Thyroid gland (tissue), 4 donors: ENCODE measurements at regions not wholly inside any gene's neighbourhood (a gene's known extent, or its start where the extent isn't known, plus 50 kb on each side); places are given as distances from the start of the nearest gene placed in this dataset.

ENCODE experiments used
- DNase-seq, 2 donors: peaks; one replicate each; pipeline ENCODE4 v3.0.0-alpha.2; 2019
- H3K27ac ChIP-seq, 3 donors: fragments of 200-600 bp; sonication (generic); 1 replicate in 2 of 3; 2 replicates in 1 of 3; pipeline ENCODE4 v1.5.1; 2016 to 2019; ENCODE audit warnings: mild to moderate bottlenecking in 1 of 3, moderate library complexity in 1 of 3
- H3K27me3 ChIP-seq: fragments of 200-600 bp; sonication (generic); one replicate; pipeline ENCODE4 v1.5.1; 2019
- H3K36me3 ChIP-seq, 2 donors: fragments of 200-600 bp; sonication (generic); one replicate each; pipeline ENCODE4 v1.5.1; 2016 to 2019
- H3K4me1 ChIP-seq, 2 donors: fragments of 200-600 bp; sonication (generic); one replicate each; pipeline ENCODE4 v1.5.1; 2017 to 2019
- H3K4me3 ChIP-seq, 3 donors: fragments of 200-600 bp; sonication (generic); replicated peaks in 1 of 3; 1 replicate in 2 of 3; 2 replicates in 1 of 3; pipeline ENCODE4 v1.5.1; 2016; ENCODE audit warnings: mild to moderate bottlenecking in 1 of 3
- H3K9me3 ChIP-seq: fragments of 200-600 bp; sonication (generic); one replicate; pipeline ENCODE4 v1.5.1; 2017
- CTCF ChIP-seq, 6 experiments: fragments of 200-600 bp in 3 of 6; fragments of 450-650 bp in 3 of 6; sonication (generic) in 3 of 6; IDR thresholded peaks; one replicate each; pipeline ENCODE4 v1.5.1; 2016 to 2019; ENCODE audit warnings: antibody characterized with exemption in 6 of 6, mild to moderate bottlenecking in 2 of 6, inconsistent platforms in 1 of 6, moderate library complexity in 1 of 6
- POLR2A ChIP-seq, 2 donors: fragments of 450-650 bp; IDR thresholded peaks; one replicate each; pipeline ENCODE4 v1.6.1; 2017; ENCODE audit warnings: antibody characterized with exemption in 2 of 2, mild to moderate bottlenecking in 2 of 2, moderate library complexity in 1 of 2
- WGBS, 2 donors: methylation state at CpG; one replicate each; pipeline ENCODE4 v1.1.5; 2017; 5-methylcytosine and 5-hydroxymethylcytosine counted together
- intact Hi-C: fragments of 100-400 bp; cut with DNase I; formaldehyde crosslinking; loops from one replicate; pipeline ENCODE4 v1.15.1; 2023

- WGBS, 2 donors: 89 to 90% methylated on average over 4 of the region's 4 CpGs
- intact Hi-C loops: no loop called here
These were observed 506.0 kb downstream of the GBE1 start for GRCh38 chr3:81255463-81255862.

GRCh38 chr3:81251096-81251495 lies 510.3 kb downstream of the GBE1 start:
- intact Hi-C loops: no loop called here
- H3K4me3 ChIP-seq: no peak overlapping the region

More at GRCh38 chr3:81255463-81255862, 506.0 kb downstream of the GBE1 start:
- Histone ChIP-seq H3K27ac (no peak overlapping the region), H3K4me1 (no peaks in the 10 kb centered on the region), H3K36me3 (no peaks in the 10 kb centered on the region), H3K9me3 (no peaks in the 10 kb centered on the region), H3K27me3 (no peaks in the 10 kb centered on the region), H3K4me3 (no peak overlapping the region)
- no peak for DNase-seq
- TF ChIP-seq CTCF (IDR thresholded peaks at IDR 0.05): no peak
- TF ChIP-seq POLR2A (IDR thresholded peaks at IDR 0.05): no peak

GRCh38 chr3:81249540-81250029 lies 511.9 kb downstream of the GBE1 start:
- Histone ChIP-seq H3K27me3 (no peaks in the 10 kb centered on the region), H3K9me3 (no peaks in the 10 kb centered on the region), H3K36me3 (no peaks in the 10 kb centered on the region), H3K4me1 (no peaks in the 10 kb centered on the region), H3K4me3 (no peak overlapping the region), H3K27ac (no peak overlapping the region)
- intact Hi-C loops: no loop called here
- DNase-seq: no peak
- TF ChIP-seq CTCF (IDR thresholded peaks at IDR 0.05) (no peak), POLR2A (IDR thresholded peaks at IDR 0.05) (no peak)
- WGBS, 2 donors: 76 to 84% methylated on average over 1 of the region's 1 CpG

More at GRCh38 chr3:81251096-81251495, 510.3 kb downstream of the GBE1 start:
- Histone ChIP-seq H3K4me1 (no peaks in the 10 kb centered on the region), H3K27me3 (no peaks in the 10 kb centered on the region), H3K9me3 (no peaks in the 10 kb centered on the region), H3K36me3 (no peaks in the 10 kb centered on the region), H3K27ac (no peak overlapping the region)
- 93 to 94% methylated on average over 2 of the region's 2 CpGs for WGBS, 2 donors
- no peak for TF ChIP-seq POLR2A (IDR thresholded peaks at IDR 0.05)
- no peak for TF ChIP-seq CTCF (IDR thresholded peaks at IDR 0.05)
- DNase-seq: no peak

- intact Hi-C loops: no loop called here
- no peak overlapping the region for H3K27ac ChIP-seq
- DNase-seq: no peak
- H3K4me3 ChIP-seq: no peak overlapping the region
- H3K4me1 ChIP-seq: no peaks in the 10 kb centered on the region
- H3K27me3 ChIP-seq: no peaks in the 10 kb centered on the region
- 60 to 69% methylated on average over 3 of the region's 3 CpGs for WGBS, 2 donors
- no peaks in the 10 kb centered on the region for H3K36me3 ChIP-seq
- no peaks in the 10 kb centered on the region for H3K9me3 ChIP-seq
- TF ChIP-seq POLR2A (IDR thresholded peaks at IDR 0.05) (no peak), CTCF (IDR thresholded peaks at IDR 0.05) (no peak)
These were observed 515.9 kb downstream of the GBE1 start for GRCh38 chr3:81245501-81245900.

- DNase-seq: no peak
- Histone ChIP-seq H3K4me3 (no peak overlapping the region), H3K9me3 (no peaks in the 10 kb centered on the region), H3K27ac (no peak overlapping the region), H3K4me1 (no peaks in the 10 kb centered on the region), H3K27me3 (no peaks in the 10 kb centered on the region), H3K36me3 (no peaks in the 10 kb centered on the region)
- intact Hi-C loops: no loop called here
- TF ChIP-seq CTCF (IDR thresholded peaks at IDR 0.05): no peak
- TF ChIP-seq POLR2A (IDR thresholded peaks at IDR 0.05): no peak
- WGBS, 2 donors: 68 to 75% methylated on average over 2 of the region's 2 CpGs
These were observed 516.4 kb downstream of the GBE1 start for GRCh38 chr3:81245043-81245442.
